T1000 (cell line): ENCODE measurements at regions not wholly inside any gene's neighbourhood (a gene's known extent, or its start where the extent isn't known, plus 50 kb on each side); places are given as distances from the start of the nearest gene placed in this dataset.

Experiments used
- DNase-seq: peaks from one replicate; lab custom pipeline; 2025; ENCODE audit warnings: mixed read lengths; lab: John Stamatoyannopoulos, UW

DNA sequence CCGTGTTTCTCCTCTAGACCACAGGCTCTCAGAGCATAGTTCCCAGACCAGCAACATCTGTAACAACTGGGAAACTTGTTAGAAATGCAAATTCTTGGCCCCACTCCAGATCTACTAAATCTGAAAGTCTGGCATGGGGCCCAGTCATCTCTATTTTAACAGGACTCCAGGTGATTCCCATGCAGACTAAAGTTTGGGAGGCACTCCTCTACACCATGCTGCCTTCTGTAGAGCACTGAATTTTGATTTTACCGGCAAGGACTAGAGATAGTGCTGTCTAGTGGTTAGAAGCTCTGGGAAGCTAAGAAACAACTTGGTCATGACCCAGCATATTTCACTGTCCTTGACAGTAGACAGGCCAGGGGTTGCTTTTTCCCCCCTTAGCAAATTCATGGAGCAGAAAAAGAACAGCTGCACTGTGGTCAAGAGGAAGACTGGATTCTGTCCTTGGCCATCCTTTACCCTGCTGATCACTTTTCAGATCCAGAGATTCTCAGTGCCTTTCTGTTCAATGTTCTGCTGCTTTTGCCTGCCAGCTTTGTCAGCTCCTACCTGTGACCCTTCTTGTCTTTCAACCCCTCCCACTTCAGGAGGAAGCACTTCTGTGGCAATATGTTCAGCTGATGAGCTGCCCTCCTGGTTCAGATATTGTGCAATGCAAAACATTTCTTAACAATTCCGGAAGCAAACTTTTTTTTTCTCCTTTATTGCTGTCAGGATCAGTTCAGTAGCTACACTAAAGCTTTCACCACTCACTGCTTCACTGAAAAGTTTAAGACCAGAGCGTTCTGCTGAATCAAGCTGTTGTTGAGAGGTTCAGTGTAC, 133.8 kb upstream of the NUDT4 start:
- no peak for DNase-seq

DNA sequence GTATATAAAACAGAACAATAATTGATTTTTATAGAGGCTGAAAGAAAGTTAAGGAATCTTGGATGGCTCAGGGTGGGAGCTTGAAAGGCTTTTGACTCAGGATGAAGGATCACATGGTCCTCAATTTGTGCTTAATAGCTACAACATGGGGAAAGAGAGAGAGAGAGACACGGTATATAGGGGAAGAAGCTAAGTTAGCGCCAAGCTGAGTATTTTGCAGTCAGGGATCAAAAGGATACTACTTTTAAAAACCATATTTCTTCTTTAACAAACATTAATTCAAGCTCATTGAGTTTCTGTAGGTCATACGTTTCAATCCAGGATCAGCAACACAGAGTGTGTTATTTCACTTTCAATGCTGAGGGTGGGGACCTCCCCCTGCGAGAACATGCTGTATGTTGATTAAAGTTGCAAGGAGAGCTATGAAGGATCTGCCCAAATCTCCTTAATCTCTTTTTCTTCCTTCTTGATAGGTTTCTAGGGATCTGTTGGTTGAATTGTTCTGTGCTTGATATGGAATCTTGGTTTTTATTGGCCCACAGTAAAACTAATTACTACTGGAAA, 133.1 kb upstream of the NUDT4 start:
- no peak for DNase-seq

DNA sequence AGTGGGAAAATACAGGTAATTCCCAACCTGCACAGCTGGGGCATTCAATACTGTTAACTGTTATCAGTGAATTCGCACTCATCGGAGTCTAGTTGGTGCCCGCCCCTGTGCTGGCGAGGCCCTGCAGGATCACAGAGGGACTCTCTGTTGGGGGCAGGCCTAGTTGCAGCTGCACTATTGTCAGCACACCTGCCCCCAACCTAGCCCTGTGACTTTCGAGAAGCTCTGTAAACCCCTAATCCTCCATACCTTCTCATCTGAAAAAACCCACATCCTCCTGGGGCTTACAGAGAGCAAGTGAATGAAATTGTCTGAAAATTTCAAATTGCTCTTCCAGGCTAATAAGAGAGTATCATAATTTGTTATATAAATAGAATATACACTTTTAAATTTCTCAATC, 132.2 kb upstream of the NUDT4 start:
- DNase-seq: no peak

DNA sequence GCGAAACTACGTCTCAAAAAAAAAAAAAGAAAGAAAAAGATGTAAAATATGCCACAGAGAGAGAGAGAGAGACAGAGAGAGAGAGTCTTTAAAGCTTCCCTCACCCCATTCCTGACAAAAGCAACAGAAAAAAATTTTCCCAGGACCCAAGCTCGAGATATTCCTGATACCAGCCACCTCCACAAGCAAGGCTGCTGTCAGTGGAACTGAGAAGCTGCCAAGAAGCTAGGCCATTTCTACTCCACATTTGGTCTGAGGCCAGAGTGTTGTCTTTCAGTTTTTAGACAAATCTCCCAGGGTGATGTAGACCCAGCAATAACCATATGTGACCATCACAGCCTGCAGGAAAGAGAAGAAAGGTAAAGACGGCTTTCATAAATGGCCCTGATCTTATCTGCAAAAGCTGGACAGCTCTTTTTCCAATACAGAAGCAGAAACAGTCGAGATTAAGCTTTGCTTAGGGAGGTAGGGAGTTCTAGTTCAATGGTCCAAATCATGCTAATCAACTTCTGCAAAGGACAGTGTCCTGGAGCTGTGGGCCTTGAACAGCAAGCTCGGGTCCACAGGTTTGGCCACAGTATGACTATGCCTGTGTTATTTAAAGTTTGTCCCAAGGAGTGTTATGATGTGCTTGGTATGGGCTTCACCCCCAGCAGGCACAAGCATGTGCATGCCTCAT, 130.3 kb upstream of the NUDT4 start:
- no peak for DNase-seq

DNA sequence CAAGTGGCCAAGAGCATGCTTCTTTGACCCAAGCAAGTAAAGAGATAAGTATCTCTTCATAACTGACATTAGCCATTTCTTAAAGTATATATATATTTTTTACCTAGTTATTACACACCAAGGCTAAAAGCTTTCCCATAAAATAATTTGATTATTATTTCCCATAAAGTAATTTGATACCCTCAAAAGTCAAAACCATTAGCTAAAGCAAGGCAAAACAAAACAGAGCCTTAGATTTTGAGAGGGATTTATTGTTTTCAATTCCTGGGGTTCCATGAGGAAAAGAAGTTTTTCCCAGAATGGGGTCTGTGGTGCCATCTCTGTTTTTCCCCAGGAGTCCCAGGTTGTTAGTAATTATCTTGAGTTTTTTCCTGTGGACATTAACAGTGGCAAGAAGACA, 125.5 kb upstream of the NUDT4 start:
- DNase-seq: no peak

DNA sequence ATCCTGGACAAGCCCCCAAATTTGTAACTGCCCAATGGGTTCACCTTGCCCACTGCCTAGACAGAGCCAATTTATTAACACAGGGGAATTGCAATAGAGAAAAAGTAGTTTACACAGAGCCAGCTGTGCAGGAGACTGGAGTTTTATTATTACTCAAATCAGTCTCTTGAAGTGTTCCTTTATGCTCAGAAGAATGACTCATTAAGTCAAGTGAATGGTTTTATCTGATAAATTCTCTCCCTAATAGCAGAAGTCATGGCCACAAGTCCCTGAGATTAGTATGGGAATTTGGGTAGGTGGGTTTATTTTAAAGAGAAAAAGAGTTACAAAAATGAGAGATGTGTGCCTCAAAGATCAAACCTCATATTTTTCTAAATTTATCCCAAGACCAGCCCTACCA, 122.8 kb upstream of the NUDT4 start:
- DNase-seq: no peak

DNA sequence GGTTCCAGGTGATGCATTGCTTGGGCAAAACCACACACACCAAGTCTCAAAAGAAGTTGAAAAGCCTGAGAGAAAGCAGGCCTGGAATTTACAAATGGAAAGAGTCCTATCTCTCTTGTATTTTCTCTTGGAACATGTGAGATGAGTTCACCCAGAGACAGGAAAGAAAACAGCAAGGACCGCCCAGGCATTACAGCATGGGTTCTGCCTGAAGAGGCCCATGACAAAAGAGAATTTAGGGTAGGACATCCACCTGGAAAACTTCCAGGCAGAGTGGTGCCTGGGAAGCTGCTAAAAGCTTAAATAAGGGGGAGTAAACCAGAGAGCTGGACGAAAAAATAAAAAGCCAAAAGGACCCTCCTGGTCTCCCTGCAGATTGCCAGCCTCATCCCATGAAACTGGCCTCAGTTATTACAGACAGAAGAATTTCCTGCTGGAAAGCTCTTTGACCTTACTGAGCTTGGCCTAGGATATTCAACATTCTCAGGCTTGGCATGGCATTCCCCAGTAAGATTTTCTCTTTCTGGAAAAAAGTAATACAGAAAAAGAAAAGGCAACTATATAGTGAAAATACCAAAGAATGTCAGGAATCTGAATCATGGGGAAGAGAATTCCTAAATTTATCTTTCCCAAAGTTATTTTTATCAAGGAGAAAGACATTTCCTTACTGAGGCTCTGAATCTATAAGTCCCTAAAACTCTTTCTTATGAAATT, 121.3 kb upstream of the NUDT4 start:
- no peak for DNase-seq

DNA sequence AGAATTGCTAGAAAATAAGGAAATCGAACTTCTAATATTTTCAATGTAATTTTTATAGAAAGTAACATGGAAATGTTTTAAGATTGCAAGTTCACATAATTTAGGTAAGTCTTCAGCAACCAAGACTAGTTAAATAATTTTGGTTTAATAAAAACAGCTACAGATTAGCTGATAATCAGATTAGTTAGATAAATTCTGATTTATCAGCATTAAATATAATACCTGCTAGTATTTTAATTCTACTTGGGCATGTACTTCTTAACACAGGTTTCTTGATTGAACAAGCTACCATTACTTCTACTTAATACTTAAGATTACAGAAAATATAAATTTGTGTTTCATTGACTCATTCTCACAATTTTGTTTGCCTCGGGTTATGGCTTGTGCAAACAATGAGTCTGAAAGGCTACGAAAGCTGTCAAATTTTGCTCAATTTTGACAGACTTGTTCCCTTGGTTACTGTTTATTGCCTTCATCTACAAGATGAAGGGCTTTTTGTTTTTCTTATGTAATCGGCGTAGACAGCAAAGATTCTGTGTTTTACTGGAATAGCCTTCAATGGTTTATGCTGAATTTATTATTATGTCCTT, 116.1 kb upstream of the NUDT4 start:
- DNase-seq: no peak

DNA sequence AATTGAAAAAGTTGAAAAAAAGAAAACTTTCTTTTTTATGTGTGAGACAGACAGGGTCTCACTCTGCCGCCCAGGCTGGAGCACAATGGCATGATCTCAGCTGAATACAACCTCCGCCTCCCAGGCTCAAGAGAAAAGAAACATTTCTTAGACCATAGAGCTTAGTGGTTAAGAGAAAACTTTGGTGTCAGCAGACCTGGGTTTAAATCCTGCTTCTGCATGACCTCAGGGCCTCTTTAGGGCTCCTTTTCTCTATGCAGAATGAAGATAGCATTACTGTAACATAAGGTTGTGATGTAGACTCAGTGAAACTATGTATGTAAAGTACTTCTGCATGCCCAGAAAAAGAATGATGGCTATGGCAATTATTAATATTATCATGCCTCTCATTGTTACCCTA, 104.7 kb upstream of the NUDT4 start:
- no peak for DNase-seq

DNA sequence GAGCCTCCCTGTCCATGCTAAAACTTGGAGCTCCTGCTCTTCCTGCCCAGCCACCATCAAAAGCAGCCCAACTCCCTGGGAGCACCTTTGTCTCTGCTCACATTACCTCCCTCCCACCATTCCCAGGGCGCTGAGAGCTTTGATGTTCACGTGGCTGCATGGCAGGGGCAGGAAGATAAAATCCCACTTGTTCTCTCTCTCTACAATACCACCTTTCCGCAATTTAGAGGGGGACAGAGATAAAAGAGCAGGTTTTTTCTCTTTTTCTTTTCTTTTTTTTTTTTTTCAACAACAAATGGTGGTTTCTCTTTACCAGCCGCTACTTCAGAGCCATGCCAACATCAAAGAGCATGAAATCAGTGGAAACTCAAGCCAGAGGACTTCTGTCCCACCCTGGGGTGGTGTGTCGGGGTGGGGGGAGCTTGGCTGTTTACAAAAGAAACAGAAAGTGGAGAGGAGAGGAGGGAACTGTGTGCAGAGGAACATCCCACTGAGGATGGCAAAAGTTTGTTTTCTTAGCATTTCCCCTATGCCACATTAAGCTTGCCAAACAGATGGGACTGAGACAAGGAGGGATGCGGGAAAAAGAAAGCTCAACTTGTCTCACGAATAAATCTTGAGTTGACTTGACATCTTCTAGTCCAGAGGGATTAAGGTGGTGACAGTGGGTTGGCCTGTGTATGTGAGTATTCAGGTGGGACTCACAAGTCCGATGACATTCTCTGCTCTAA, 103.7 kb upstream of the NUDT4 start:
- DNase-seq: no peak

DNA sequence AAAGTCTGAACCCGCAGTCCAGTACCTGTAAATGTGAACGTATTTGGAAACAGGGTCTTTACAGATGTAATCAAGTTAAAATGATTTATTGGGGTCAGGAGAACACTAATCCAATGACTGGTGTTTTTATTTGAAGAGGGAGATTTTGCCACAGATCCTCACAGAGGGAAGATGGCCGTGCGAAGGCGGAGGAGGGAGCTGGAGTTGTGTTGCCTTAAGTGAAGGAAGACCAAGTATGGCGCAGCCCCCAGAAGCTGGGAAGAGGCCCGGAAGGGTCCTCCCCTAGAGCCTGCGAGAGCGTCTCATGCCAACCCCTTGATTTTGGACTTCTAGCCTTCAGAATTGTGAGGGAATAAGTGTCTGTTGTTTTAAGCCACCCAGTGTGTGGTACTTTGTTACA, 102.8 kb upstream of the NUDT4 start:
- no peak for DNase-seq

DNA sequence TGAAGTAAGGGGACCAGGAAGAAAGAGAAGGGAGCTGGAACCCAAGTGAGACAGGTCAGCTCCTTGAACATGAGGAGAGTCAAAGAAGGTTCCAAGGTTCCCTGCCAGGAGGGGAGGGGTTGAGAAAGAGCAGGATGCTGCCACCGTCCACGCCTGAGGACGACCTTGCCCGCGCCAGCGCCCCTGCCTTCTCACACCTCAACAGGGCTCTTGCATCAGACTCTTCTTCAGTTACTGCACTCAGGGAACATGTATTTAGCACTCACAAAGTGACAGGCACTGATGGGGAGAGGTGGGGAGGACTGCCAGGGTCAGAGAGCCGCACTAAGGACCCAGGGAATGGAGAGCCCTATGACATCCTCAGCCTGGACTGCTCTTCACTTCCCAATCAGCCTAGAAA, 102.1 kb upstream of the NUDT4 start:
- DNase-seq: no peak

DNA sequence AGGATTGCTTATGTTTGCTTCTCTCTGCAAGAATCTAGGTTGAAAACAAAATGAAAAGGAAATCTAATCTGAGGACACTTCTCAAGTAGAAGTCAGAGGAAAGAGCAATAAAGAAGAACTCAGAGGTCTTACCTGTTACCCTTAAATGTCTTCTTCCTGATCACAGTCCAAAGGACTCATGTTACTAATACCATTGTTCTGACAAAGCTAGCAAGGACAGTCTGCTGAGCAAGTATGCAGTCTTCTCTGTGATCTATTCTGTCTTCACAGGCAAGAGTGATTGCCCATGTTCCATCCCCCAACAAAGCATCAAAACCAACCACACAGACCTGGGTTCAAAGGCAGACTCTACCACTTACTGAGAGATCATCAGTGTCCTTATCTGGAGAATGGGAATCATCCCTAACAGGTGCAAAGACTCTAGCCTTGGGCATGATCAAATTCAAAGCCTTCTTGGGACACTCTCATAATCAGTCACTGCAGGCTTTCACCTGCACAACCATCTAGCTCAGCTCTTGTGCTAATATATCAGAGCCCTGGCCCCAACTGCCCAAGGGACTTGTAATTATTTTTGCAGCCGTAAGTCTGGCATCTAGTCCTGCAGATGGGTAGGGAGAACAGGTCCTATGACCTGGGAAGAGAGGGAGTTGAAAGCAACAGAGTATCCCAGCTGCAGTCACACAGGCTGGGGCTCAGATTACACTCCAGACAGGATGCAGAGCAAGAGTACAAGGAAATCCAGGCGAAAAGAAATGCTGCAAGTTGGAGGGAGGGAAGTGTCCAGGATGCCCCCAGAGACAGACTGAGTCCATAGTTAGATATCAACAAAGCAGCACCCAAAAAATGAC, 97.9 kb upstream of the NUDT4 start:
- DNase-seq: no peak

DNA sequence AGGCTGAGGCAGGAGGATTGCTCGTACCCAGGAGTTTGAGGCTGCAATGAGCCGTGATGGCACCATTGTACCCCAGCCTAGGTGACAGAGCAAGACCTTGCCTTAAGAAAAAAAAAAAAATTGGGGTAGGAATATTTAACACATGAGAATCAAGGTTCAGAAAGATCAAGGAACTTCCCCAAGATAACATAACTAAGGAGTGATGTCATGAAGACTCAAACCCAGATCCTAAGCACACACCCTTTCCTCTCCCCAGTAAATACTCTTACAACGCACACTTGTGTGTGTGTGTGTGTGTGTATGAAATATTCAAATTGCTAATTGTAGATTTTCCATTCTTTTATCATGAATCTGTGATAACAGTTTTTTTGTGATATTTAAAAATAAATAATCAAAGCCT, 90.6 kb upstream of the NUDT4 start:
- DNase-seq: no peak

DNA sequence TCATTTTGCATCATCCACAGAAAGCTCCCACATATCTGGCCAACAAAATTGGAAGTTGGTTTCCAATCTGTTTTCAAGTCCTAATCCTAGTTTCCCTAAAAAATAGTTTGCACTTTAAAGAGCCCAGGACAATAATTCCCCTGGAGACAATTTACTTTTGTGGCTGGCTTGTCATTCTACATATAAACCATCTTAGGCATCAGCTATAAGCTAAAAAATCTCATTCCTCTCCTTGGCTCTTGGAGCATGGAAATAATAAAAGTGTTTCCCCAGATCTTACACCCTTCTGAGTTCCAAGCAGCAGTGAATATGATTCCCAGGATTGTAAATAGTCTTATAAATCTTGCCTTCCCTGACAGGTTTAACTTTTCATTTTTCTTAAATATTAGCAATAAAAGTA, 89.1 kb upstream of the NUDT4 start:
- DNase-seq: no peak

DNA sequence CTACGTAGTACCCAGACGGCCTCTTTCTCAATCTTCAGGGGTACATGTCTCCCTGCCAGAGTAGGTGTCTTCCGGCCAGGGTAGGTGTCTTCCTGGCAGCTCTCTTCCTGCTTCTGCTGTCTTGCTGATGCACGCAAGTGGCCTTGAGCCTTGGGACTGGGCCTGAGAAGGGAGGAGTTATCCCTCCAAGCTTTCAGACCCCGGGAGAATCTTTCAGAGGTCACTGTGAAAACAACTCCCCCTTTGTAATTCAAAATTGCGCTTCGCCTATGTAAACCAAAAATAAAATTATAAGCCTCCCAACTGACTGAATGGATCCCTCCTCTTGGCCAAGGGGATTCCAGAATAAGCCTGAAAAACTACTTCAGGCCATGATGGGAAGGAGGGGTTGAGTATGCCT, 87.3 kb upstream of the NUDT4 start:
- DNase-seq: no peak

DNA sequence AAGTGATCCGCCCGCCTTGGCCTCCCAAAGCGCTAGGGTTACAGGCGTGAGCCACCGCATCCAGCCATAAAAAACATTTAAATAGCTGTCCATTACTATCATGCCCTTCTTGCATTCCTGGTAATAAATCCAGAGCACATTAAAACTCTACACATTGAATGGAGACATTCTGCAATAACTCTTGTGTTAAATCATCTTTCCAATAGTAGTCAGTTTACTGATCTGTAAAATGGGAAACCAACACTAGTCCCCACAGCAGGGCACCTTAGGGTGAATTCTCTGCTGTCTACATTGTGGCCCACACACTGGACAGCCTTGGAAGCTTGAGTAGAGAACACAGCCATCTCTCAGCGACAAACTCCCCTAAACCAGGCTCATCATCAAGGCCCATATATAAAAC, 85.5 kb upstream of the NUDT4 start:
- no peak for DNase-seq

DNA sequence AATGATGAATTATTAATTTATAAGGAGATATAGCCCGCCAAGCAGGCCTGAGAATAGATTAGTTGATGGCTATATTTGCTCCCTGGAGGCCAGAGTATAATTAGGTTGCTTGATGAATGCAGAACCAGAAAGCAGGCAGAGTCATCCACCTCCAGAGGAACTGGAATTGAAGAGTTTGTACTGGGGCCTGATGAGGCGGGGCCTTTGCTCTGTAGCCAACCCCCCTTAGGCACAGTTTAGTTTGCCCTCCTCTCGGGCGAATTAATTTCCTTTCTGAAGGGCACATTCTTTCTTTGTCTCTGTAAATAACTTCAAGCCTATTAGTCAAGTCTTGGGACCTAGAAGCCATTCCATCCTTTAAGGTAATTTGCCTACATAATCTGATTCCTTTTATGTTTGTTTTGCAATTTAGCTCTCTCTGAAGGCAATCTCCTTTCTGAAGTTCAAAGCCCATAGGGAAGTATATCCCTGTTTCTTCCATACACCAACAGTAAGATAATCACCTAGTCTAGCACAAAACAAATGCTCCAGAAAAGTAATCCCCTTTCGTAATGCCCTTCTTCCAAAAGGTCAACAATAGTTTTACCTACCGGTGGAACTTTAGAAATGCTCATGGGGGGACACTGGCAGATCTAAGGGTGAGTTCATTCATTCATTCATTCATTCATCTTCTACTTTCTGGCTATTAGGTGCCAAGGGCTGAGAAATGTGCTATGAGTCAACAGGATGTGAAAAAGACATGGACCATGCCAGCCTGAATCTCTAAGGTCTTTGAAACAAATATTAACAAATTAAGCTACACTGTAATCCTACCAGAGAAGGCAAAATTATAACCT, 84.8 kb upstream of the NUDT4 start:
- no peak for DNase-seq

DNA sequence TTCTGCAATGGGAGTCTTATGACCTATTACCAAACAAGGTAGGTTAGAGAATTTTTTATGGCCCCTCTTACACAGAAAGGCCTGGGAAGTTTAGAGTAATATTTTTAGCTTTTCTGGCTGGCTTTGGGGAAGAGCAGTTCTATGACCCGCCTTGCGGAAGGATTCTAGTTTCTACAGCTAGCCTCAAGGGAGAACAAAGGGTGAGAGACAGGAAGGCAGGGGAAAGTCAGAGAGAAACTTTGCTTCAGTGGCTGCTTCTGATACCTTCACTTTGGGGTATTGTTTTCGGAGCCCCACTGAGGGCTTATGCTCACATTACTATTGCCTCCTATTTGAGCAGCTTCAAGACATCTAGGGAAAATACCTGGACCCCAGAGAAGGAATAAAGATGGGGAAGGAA, 80.7 kb upstream of the NUDT4 start:
- DNase-seq: no peak

DNA sequence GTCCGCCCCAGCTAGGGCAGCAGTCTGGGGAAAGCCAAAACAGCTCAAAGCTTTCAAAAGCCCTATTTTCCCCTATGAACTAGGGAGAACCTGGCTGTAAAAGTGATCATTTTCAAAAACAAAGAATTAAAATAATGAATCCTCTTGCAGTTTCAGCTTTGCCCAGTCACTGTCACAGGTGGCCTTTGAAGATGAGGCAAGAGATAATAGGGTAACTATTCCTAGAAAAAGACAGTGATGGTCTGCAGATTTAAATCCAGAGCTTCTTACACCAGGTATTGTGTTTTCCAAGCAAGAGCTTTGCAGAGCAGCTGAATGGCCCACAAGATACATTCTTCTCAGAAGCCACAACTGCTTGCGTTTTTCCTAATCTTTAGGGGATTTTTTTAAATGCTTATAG, 80.2 kb upstream of the NUDT4 start:
- DNase-seq: no peak
